ENCODE measurements at regions not wholly inside any gene's neighbourhood (a gene's known extent, or its start where the extent isn't known, plus 50 kb on each side); places are given as distances from the start of the nearest gene placed in this dataset.
"Not testable (repeated sequence)": the region's sequence is repeated elsewhere in the genome, so short reads cannot be mapped to it uniquely, and the experiment has no call there.

DNA sequence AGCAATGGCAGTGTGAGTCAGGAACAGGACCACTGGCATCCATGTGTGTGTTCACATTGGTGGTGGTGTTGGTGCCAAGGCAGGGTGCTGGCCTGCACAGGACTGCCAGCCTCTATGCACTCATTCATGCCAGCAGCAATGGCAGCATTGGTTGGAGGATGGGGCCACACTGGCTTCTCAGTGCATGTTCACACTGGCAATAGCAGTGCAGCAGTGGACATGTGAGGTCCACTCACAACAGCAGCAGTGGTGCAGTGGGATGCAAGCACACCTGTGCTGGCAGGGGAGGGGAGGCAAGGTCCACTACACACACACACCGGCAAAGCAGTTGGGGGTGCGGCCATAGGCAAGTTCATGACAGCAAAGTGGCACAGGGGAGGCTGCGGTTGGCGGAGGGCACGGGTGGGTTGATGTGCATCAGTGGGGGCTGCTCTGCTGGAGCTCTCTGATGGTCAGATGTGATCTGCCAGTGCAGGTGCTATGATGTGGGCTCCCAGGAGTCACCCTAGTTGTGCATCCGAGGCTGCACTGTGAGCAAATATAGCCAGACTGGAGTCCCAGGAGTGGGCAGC lies 57.8 kb upstream of the TNKS2 start:
- H3K36me3 ChIP-seq (replicated peaks in 1 of 2; ENCODE audit: control insufficient read depth in 1 of 2, insufficient read depth in 2 of 2, low read length in 1 of 2): no peaks in the 10 kb centered on the region
- H3K9me2 ChIP-seq: no peaks in the 10 kb centered on the region
- no peak for DNase-seq
- H3K27me3 ChIP-seq (ENCODE audit: insufficient read depth): no peaks in the 10 kb centered on the region
- no peak overlapping the region for H2AFZ ChIP-seq (ENCODE audit: low read depth)
- H3K4me1 ChIP-seq (ENCODE audit: control insufficient read depth in 1 of 2, insufficient read depth in 2 of 2, low read depth in 1 of 2, low read length in 1 of 2): no peaks in the 10 kb centered on the region; a peak in 2 of 4 replicates
- WGBS (ENCODE audit: low lambda C conversion rate): 92% methylated on average over 2 of the region's 6 CpGs
- H3F3A ChIP-seq (replicated peaks; ENCODE audit: insufficient read depth): no peaks in the 10 kb centered on the region
- H3K79me2 ChIP-seq (ENCODE audit: insufficient read depth): no peaks in the 10 kb centered on the region
- no peak overlapping the region for H3K4me2 ChIP-seq
- no peaks in the 10 kb centered on the region for H3K9me3 ChIP-seq
- H4K20me1 ChIP-seq (ENCODE audit: insufficient read depth): no peaks in the 10 kb centered on the region
- H3K4me3 ChIP-seq (ENCODE audit: low read depth in 2 of 2, low read length in 1 of 2): no peak overlapping the region
- no peak for TF ChIP-seq RAD21 (IDR thresholded peaks at IDR 0.05; ENCODE audit: low read length)
- TF ChIP-seq FOXM1 (IDR thresholded peaks at IDR 0.05; ENCODE audit: low read depth): no peak
- TF ChIP-seq RXRA (IDR thresholded peaks at IDR 0.05; ENCODE audit: borderline replicate concordance, low read depth): no peak
- TF ChIP-seq, protein P1, sequence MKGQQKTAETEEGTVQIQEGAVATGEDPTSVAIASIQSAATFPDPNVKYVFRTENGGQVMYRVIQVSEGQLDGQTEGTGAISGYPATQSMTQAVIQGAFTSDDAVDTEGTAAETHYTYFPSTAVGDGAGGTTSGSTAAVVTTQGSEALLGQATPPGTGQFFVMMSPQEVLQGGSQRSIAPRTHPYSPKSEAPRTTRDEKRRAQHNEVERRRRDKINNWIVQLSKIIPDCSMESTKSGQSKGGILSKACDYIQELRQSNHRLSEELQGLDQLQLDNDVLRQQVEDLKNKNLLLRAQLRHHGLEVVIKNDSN (IDR thresholded peaks at IDR 0.05; ENCODE audit: borderline replicate concordance, low read depth): no peak
- POLR2A ChIA-PET: no interaction called here
- H3K9ac ChIP-seq: no peak overlapping the region
- CTCF ChIA-PET: no interaction called here
- no peak overlapping the region for H3K27ac ChIP-seq (ENCODE audit: low read depth in 2 of 2, low read length in 1 of 2)

DNA sequence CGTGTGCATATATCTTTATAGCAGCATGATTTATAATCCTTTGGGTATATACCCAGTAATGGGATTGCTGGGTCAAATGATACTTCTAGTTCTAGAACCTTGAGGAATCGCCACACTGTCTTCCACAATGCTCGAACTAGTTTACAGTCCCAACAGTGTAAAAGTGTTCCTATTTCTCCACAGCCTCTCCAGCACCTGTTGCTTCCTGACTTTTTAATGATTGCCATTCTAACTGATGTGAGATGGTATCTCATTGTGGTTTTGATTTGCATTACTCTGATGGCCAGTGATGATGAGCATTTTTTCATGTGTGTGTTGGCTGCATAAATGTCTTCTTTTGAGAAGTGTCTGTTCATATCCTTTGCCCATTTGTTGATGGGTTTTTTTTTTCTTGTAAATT lies 66.0 kb upstream of the TNKS2 start:
- H3K9ac ChIP-seq; H3F3A ChIP-seq (replicated peaks; ENCODE audit: insufficient read depth); H3K27me3 ChIP-seq (ENCODE audit: insufficient read depth); POLR2A ChIA-PET; H3K4me3 ChIP-seq (ENCODE audit: low read depth in 2 of 2, low read length in 1 of 2); H2AFZ ChIP-seq (ENCODE audit: low read depth); DNase-seq; H3K79me2 ChIP-seq (ENCODE audit: insufficient read depth); H3K9me3 ChIP-seq; H3K4me2 ChIP-seq; CTCF ChIA-PET; H4K20me1 ChIP-seq (ENCODE audit: insufficient read depth); H3K36me3 ChIP-seq (replicated peaks in 1 of 2; ENCODE audit: control insufficient read depth in 1 of 2, insufficient read depth in 2 of 2, low read length in 1 of 2); H3K27ac ChIP-seq (ENCODE audit: low read depth in 2 of 2, low read length in 1 of 2); H3K9me2 ChIP-seq; H3K4me1 ChIP-seq (ENCODE audit: control insufficient read depth in 1 of 2, insufficient read depth in 2 of 2, low read depth in 1 of 2, low read length in 1 of 2): not testable (repeated sequence)
- WGBS (ENCODE audit: low lambda C conversion rate): 41% methylated on average over 3 of the region's 3 CpGs

DNA sequence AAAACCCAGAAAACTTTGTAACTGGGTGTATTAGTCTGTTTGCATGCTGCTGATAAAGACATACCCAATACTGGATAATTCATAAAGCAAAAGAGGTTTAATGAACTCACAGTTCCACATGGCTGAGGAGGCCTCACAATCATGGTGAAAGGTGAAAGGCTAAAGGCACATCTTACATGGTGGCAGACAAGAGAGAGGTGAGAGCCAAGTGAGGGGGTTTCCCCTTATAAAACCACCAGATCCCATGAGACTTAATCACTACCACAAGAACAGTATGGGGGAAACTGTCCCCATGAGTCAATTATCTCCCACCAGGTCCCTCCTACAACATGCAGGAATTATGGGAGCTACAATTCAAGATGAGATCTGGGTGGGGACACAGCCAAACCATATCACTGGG lies 68.9 kb upstream of the TNKS2 start:
- H3K27ac ChIP-seq (ENCODE audit: low read depth in 2 of 2, low read length in 1 of 2); H3F3A ChIP-seq (replicated peaks; ENCODE audit: insufficient read depth); H3K36me3 ChIP-seq (replicated peaks in 1 of 2; ENCODE audit: control insufficient read depth in 1 of 2, insufficient read depth in 2 of 2, low read length in 1 of 2); DNase-seq; H3K4me1 ChIP-seq (ENCODE audit: control insufficient read depth in 1 of 2, insufficient read depth in 2 of 2, low read depth in 1 of 2, low read length in 1 of 2); H3K4me3 ChIP-seq (ENCODE audit: low read depth in 2 of 2, low read length in 1 of 2); H2AFZ ChIP-seq (ENCODE audit: low read depth); H3K4me2 ChIP-seq; H3K9me2 ChIP-seq; H4K20me1 ChIP-seq (ENCODE audit: insufficient read depth); H3K79me2 ChIP-seq (ENCODE audit: insufficient read depth); H3K9ac ChIP-seq; H3K9me3 ChIP-seq; CTCF ChIA-PET; H3K27me3 ChIP-seq (ENCODE audit: insufficient read depth): not testable (repeated sequence)
- POLR2A ChIA-PET: interaction anchor here (0.6 kb wide), 1 partner anchor 1158 kb away, joined by 5 read pairs; no protein-coding TSS in a partner anchor

DNA sequence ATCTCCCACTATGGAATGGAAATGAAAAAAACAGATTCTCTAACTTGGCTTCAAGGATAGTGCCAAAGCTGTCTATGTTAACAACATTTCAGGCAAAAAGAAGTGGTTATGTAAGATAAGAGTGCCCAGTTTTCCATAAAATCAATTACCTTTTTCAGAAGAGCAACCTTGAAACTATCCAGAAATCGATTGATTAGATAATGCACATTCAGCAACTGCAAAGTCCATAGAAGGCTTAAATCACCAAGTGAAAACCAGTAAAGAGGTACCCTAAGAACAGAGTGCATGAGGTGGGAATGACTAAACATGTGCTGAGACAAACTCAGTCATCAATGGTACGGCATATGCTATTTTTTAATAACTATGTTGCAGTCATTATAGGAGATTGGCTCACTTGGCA lies 71.9 kb upstream of the TNKS2 start:
- DNase-seq: no peak
- no peak overlapping the region for H3K27ac ChIP-seq (ENCODE audit: low read depth in 2 of 2, low read length in 1 of 2)
- H3K9ac ChIP-seq: no peak overlapping the region
- no peaks in the 10 kb centered on the region for H3K9me3 ChIP-seq
- no peaks in the 10 kb centered on the region for H3K9me2 ChIP-seq
- no peaks in the 10 kb centered on the region for H3F3A ChIP-seq (replicated peaks; ENCODE audit: insufficient read depth)
- POLR2A ChIA-PET: no interaction called here
- TF ChIP-seq MAX (IDR thresholded peaks at IDR 0.05; ENCODE audit: low read depth) (no peak), JUND (IDR thresholded peaks at IDR 0.05) (no peak)
- TF ChIP-seq, protein P2, sequence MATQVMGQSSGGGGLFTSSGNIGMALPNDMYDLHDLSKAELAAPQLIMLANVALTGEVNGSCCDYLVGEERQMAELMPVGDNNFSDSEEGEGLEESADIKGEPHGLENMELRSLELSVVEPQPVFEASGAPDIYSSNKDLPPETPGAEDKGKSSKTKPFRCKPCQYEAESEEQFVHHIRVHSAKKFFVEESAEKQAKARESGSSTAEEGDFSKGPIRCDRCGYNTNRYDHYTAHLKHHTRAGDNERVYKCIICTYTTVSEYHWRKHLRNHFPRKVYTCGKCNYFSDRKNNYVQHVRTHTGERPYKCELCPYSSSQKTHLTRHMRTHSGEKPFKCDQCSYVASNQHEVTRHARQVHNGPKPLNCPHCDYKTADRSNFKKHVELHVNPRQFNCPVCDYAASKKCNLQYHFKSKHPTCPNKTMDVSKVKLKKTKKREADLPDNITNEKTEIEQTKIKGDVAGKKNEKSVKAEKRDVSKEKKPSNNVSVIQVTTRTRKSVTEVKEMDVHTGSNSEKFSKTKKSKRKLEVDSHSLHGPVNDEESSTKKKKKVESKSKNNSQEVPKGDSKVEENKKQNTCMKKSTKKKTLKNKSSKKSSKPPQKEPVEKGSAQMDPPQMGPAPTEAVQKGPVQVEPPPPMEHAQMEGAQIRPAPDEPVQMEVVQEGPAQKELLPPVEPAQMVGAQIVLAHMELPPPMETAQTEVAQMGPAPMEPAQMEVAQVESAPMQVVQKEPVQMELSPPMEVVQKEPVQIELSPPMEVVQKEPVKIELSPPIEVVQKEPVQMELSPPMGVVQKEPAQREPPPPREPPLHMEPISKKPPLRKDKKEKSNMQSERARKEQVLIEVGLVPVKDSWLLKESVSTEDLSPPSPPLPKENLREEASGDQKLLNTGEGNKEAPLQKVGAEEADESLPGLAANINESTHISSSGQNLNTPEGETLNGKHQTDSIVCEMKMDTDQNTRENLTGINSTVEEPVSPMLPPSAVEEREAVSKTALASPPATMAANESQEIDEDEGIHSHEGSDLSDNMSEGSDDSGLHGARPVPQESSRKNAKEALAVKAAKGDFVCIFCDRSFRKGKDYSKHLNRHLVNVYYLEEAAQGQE (IDR thresholded peaks at IDR 0.05; ENCODE audit: low read depth, low read length): no peak
- H3K4me1 ChIP-seq (ENCODE audit: control insufficient read depth in 1 of 2, insufficient read depth in 2 of 2, low read depth in 1 of 2, low read length in 1 of 2): no peaks in the 10 kb centered on the region
- CTCF ChIA-PET: no interaction called here
- no peaks in the 10 kb centered on the region for H3K79me2 ChIP-seq (ENCODE audit: insufficient read depth)
- no peaks in the 10 kb centered on the region for H4K20me1 ChIP-seq (ENCODE audit: insufficient read depth)
- H3K27me3 ChIP-seq (ENCODE audit: insufficient read depth): no peaks in the 10 kb centered on the region
- no peak overlapping the region for H3K4me2 ChIP-seq
- no peak overlapping the region for H3K4me3 ChIP-seq (ENCODE audit: low read depth in 2 of 2, low read length in 1 of 2)
- WGBS (ENCODE audit: low lambda C conversion rate): 55% methylated on average over 2 of the region's 2 CpGs
- H3K36me3 ChIP-seq (replicated peaks in 1 of 2; ENCODE audit: control insufficient read depth in 1 of 2, insufficient read depth in 2 of 2, low read length in 1 of 2): no peaks in the 10 kb centered on the region
- H2AFZ ChIP-seq (ENCODE audit: low read depth): no peak overlapping the region

Data from SK-N-SH (cell line).